IMR-90 (cell line): ENCODE measurements at regions not wholly inside any gene's neighbourhood (a gene's known extent, or its start where the extent isn't known, plus 50 kb on each side); places are given as distances from the start of the nearest gene placed in this dataset.

Experiments used
- ATAC-seq: fragments of 200-7000 bp; cut with Tn5 transposase; 2 replicates; pipeline ENCODE4 v1.9.1; 2020; ENCODE audit warnings: low read depth, mild to moderate bottlenecking, moderate library complexity
- BruUV-seq: library from RNA; stranded (reverse); fragments of 400-500 nt; replicated peaks from 2 replicates; lab custom pipeline; 2021; lab: Mats Ljungman, UMichigan
- CTCF ChIA-PET: fragments of 300-600 bp; formaldehyde crosslinking; extraction: SDS; loops from one replicate; lab custom pipeline; 2021; ENCODE audit warnings: antibody characterized with exemption; lab: Yijun Ruan, JAX
- POLR2A ChIA-PET: fragments of 300-600 bp; sonication (Branson Sonifier 250); formaldehyde crosslinking; loops from one replicate; lab custom pipeline; 2022; ENCODE audit warnings: antibody characterized with exemption; ENCODE audit not compliant: unreplicated experiment; lab: Charles Lee
- DNase-seq: peaks from one replicate; pipeline ENCODE4 v3.0.0; 2013
- H2AFZ ChIP-seq: replicated peaks from 2 replicates; pipeline ENCODE3; 2013; ENCODE audit warnings: low read length, mild to moderate bottlenecking; ENCODE audit not compliant: poor library complexity
- H2AK5ac ChIP-seq: 2 replicates; pipeline ENCODE4 v1.6.1; 2013; ENCODE audit warnings: low read depth, low read length, inconsistent platforms
- H2AK9ac ChIP-seq: replicated peaks from 2 replicates; pipeline ENCODE3; 2013; ENCODE audit warnings: mild to moderate bottlenecking, low read depth, low read length, moderate library complexity; ENCODE audit not compliant: poor library complexity
- H2BK120ac ChIP-seq: 2 replicates; pipeline ENCODE4 v1.6.1; 2013; ENCODE audit warnings: low read depth, low read length, inconsistent platforms
- H2BK15ac ChIP-seq: 3 replicates; pipeline ENCODE4 v1.6.1; 2013; ENCODE audit warnings: low read depth, low read length, inconsistent platforms
- H2BK20ac ChIP-seq: 2 replicates; pipeline ENCODE4 v1.6.1; 2013; ENCODE audit warnings: low read depth, mild to moderate bottlenecking, inconsistent platforms, low read length, moderate library complexity
- H2BK5ac ChIP-seq: 2 replicates; pipeline ENCODE4 v1.6.1; 2013; ENCODE audit warnings: mild to moderate bottlenecking, low read depth, low read length, inconsistent platforms; ENCODE audit not compliant: poor library complexity, severe bottlenecking
- H3K14ac ChIP-seq: replicated peaks from 2 replicates; pipeline ENCODE4 v1.6.1; 2013; ENCODE audit warnings: low read depth, low read length, inconsistent platforms
- H3K18ac ChIP-seq: 2 replicates; pipeline ENCODE4 v1.6.1; 2013; ENCODE audit warnings: low read depth, low read length, control low read depth
- H3K23ac ChIP-seq: 2 replicates; pipeline ENCODE4 v1.6.1; 2013; ENCODE audit warnings: low read depth, low read length, inconsistent platforms
- H3K27ac ChIP-seq: 2 replicates; pipeline ENCODE4 v1.5.1; 2013; ENCODE audit warnings: mild to moderate bottlenecking, control low read depth, low read length; ENCODE audit not compliant: insufficient read depth
- H3K27me3 ChIP-seq: 2 replicates; pipeline ENCODE4 v1.6.1; 2013; ENCODE audit warnings: low read length; ENCODE audit not compliant: control insufficient read depth, insufficient read depth
- H3K36me3 ChIP-seq: 2 replicates; pipeline ENCODE4 v1.6.1; 2013; ENCODE audit warnings: low read length, mixed read lengths; ENCODE audit not compliant: control insufficient read depth, insufficient read depth
- H3K4ac ChIP-seq: 2 replicates; pipeline ENCODE4 v1.6.1; 2013; ENCODE audit warnings: low read depth, low read length, inconsistent platforms
- H3K4me1 ChIP-seq: 2 replicates; pipeline ENCODE4 v1.6.1; 2013; ENCODE audit warnings: low read length, mixed read lengths; ENCODE audit not compliant: control insufficient read depth, insufficient read depth
- H3K4me2 ChIP-seq: 2 replicates; pipeline ENCODE4 v1.6.1; 2013; ENCODE audit warnings: low read depth, mild to moderate bottlenecking, control low read depth, low read length, moderate library complexity
- H3K4me3 ChIP-seq: 2 replicates; pipeline ENCODE4 v1.5.1; 2013; ENCODE audit warnings: low read depth, mild to moderate bottlenecking, control low read depth, low read length, moderate library complexity; ENCODE audit not compliant: insufficient read depth
- H3K56ac ChIP-seq: 2 replicates; pipeline ENCODE4 v1.6.1; 2013; ENCODE audit warnings: low read length, inconsistent platforms; ENCODE audit not compliant: insufficient read depth; ENCODE audit errors: extremely low read depth
- H3K79me1 ChIP-seq, 2 experiments: 2 replicates each; pipeline ENCODE4 v1.6.1; 2013; ENCODE audit warnings: low read length in 2 of 2, inconsistent platforms in 1 of 2, low read depth in 1 of 2
- H3K9ac ChIP-seq: 2 replicates; pipeline ENCODE4 v1.6.1; 2013; ENCODE audit warnings: low read depth, low read length, control low read depth
- H3K9me1 ChIP-seq: 2 replicates; pipeline ENCODE4 v1.6.1; 2013; ENCODE audit warnings: low read length, inconsistent platforms; ENCODE audit not compliant: insufficient read depth
- H3K9me3 ChIP-seq: 2 replicates; pipeline ENCODE4 v1.6.1; 2013; ENCODE audit warnings: low read length; ENCODE audit not compliant: control insufficient read depth, insufficient read depth
- H4K20me1 ChIP-seq: 2 replicates; pipeline ENCODE4 v1.6.1; 2013; ENCODE audit warnings: low read length, inconsistent platforms; ENCODE audit not compliant: insufficient read depth
- H4K5ac ChIP-seq: 2 replicates; pipeline ENCODE4 v1.6.1; 2013; ENCODE audit warnings: mild to moderate bottlenecking, low read depth, low read length, control low read depth
- H4K8ac ChIP-seq, 2 experiments: 2 replicates each; pipeline ENCODE4 v1.6.1; 2013; ENCODE audit warnings: low read depth in 2 of 2, low read length in 2 of 2, control low read depth in 1 of 2, inconsistent platforms in 1 of 2
- H4K91ac ChIP-seq: 2 replicates; pipeline ENCODE4 v1.6.1; 2013; ENCODE audit warnings: low read depth, low read length, inconsistent platforms; ENCODE audit not compliant: insufficient read depth
- CEBPB ChIP-seq: IDR thresholded peaks from 2 replicates; pipeline ENCODE4 v1.6.1; 2012; ENCODE audit warnings: low read depth, low read length, improper control_type of control experiment
- RAD21 ChIP-seq: IDR thresholded peaks from 2 replicates; pipeline ENCODE4 v1.6.1; 2012; ENCODE audit warnings: low read length, improper control_type of control experiment
- WGBS, 2 experiments: methylation state at CpG; one replicate each; pipeline versions ENCODE4 v1.1.5 to v1.1.7; 2013; ENCODE audit warnings: missing lambda C conversion rate in 2 of 2; ENCODE audit not compliant: insufficient read length in 1 of 2; ENCODE audit errors: extremely low coverage in 2 of 2; 5-methylcytosine and 5-hydroxymethylcytosine counted together
- dilution Hi-C: fragments of 300-500 bp; cut with HindIII; formaldehyde crosslinking; loops from one replicate; pipeline ENCODE4 v1.14.3; 2018; ENCODE audit warnings: low sequenced_read_pairs; ENCODE audit not compliant: unreplicated experiment
- in situ Hi-C: fragments of 300-500 bp; cut with MboI; formaldehyde crosslinking; loops from 3 replicates; pipeline ENCODE4 v1.14.3; 2019; ENCODE audit warnings: low sequenced_read_pairs, inconsistent platforms, mixed read lengths
- intact Hi-C: fragments of 100-400 bp; cut with micrococcal nuclease; formaldehyde crosslinking; loops from 2 replicates; pipeline ENCODE4 v1.10.0; 2022

DNA sequence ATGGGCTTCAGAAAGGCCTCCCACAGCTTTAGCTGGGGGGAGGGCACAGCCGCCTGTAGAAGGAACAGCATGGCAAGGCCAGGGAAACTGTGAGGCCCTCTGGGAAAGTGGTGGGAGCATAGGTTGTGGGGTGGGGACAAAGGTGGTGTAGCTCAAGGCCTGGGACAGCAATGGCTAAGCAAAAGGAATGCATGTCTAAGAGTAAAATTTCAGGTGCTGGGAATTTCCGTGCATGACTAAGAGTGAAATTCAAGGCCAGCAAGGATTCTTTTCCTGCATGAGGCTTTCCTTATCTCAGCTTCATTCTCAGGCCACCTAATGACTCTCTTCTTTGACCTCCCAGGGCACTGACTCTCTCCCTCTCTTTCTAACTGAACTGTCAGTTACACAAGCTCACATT lies 86.5 kb upstream of the WNT4 start:
- in situ Hi-C loops: no loop called here
- Histone ChIP-seq H3K9ac (no peak overlapping the region), H2AK9ac (no peak overlapping the region), H2AFZ (no peak overlapping the region), H3K4me1 (no peaks in the 10 kb centered on the region), H4K91ac (no peak overlapping the region), H3K27ac (no peak overlapping the region), H3K27me3 (peaks cover 48% of the 10 kb centered on the region), H3K4me2 (no peak overlapping the region), H3K14ac (no peak overlapping the region), H3K18ac (no peak overlapping the region), H3K9me1 (no peaks in the 10 kb centered on the region), H3K23ac (no peak overlapping the region), H3K4me3 (no peak overlapping the region), H2AK5ac (no peak overlapping the region), H4K20me1 (no peaks in the 10 kb centered on the region), H4K5ac (no peak overlapping the region), H4K8ac (no peak overlapping the region), H2BK20ac (no peak overlapping the region), H2BK5ac (no peak overlapping the region), H2BK15ac (no peak overlapping the region), H3K79me1 (no peaks in the 10 kb centered on the region), H3K56ac (no peak overlapping the region), H3K9me3 (peaks cover 3% of the 10 kb centered on the region), H3K4ac (no peak overlapping the region), H3K36me3 (no peaks in the 10 kb centered on the region), H2BK120ac (no peak overlapping the region)
- ATAC-seq: no peak
- BruUV-seq: no TSS peak
- dilution Hi-C loops: no loop called here
- ChIA-PET POLR2A (no interaction called here), CTCF (no interaction called here)
- peak; percentile 51 for DNase-seq
- intact Hi-C loops: no loop called here
- TF ChIP-seq CEBPB (peak; percentile 48; the same call in 1 of the 2 replicates), RAD21 (no peak)
- 88% methylated on average over 1 of the region's 2 CpGs; no CpG with 5 or more reads in 1 of the 2 experiments for WGBS, 2 experiments
